ENCODE measurements at regions not wholly inside any gene's neighbourhood (a gene's known extent, or its start where the extent isn't known, plus 50 kb on each side); places are given as distances from the start of the nearest gene placed in this dataset.

GRCh38 chr1:38344716-38345115 lies 298.1 kb upstream of the POU3F1 start:
- H3K27ac Mint-ChIP-seq (ENCODE audit: low read depth, unreplicated experiment) = no peak overlapping the region
- H3K36me3 Mint-ChIP-seq (ENCODE audit: insufficient read depth, unreplicated experiment) = no peaks in the 10 kb centered on the region
- TF ChIP-seq, protein P1, sequence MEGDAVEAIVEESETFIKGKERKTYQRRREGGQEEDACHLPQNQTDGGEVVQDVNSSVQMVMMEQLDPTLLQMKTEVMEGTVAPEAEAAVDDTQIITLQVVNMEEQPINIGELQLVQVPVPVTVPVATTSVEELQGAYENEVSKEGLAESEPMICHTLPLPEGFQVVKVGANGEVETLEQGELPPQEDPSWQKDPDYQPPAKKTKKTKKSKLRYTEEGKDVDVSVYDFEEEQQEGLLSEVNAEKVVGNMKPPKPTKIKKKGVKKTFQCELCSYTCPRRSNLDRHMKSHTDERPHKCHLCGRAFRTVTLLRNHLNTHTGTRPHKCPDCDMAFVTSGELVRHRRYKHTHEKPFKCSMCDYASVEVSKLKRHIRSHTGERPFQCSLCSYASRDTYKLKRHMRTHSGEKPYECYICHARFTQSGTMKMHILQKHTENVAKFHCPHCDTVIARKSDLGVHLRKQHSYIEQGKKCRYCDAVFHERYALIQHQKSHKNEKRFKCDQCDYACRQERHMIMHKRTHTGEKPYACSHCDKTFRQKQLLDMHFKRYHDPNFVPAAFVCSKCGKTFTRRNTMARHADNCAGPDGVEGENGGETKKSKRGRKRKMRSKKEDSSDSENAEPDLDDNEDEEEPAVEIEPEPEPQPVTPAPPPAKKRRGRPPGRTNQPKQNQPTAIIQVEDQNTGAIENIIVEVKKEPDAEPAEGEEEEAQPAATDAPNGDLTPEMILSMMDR (IDR thresholded peaks at IDR 0.05; ENCODE audit: unreplicated experiment) = no peak
- no peaks in the 10 kb centered on the region for H3K9me3 Mint-ChIP-seq (ENCODE audit: unreplicated experiment)
- ChIA-PET POLR2A (no interaction called here), CTCF (no interaction called here)
- no peak overlapping the region for H3K4me3 Mint-ChIP-seq (ENCODE audit: unreplicated experiment)
- DNase-seq (ENCODE audit: unreplicated experiment) = no peak
- peaks cover 36% of the 10 kb centered on the region for H3K27me3 Mint-ChIP-seq (ENCODE audit: insufficient read depth, unreplicated experiment)
- BruUV-seq (replicated peaks) = no TSS peak
- no peaks in the 10 kb centered on the region for H3K4me1 Mint-ChIP-seq (ENCODE audit: insufficient read depth, unreplicated experiment)
- intact Hi-C loops (cut with micrococcal nuclease) = no loop called here

GRCh38 chr1:38341694-38342093 lies 295.1 kb upstream of the POU3F1 start:
- no peaks in the 10 kb centered on the region for H3K4me1 Mint-ChIP-seq (ENCODE audit: insufficient read depth, unreplicated experiment)
- TF ChIP-seq, protein P1 (IDR thresholded peaks at IDR 0.05; ENCODE audit: unreplicated experiment) = no peak
- no peak overlapping the region for H3K27ac Mint-ChIP-seq (ENCODE audit: low read depth, unreplicated experiment)
- H3K9me3 Mint-ChIP-seq (ENCODE audit: unreplicated experiment) = no peaks in the 10 kb centered on the region
- ChIA-PET CTCF (interaction anchor here (0.7 kb wide), 1 partner anchor 11 kb away, joined by 3 read pairs; no protein-coding TSS in a partner anchor), POLR2A (no interaction called here)
- BruUV-seq (replicated peaks) = no TSS peak
- no peak for DNase-seq (ENCODE audit: unreplicated experiment)
- no peaks in the 10 kb centered on the region for H3K36me3 Mint-ChIP-seq (ENCODE audit: insufficient read depth, unreplicated experiment)
- intact Hi-C loops (cut with micrococcal nuclease) = no loop called here
- H3K4me3 Mint-ChIP-seq (ENCODE audit: unreplicated experiment) = no peak overlapping the region
- peaks cover 57% of the 10 kb centered on the region for H3K27me3 Mint-ChIP-seq (ENCODE audit: insufficient read depth, unreplicated experiment)

DNA sequence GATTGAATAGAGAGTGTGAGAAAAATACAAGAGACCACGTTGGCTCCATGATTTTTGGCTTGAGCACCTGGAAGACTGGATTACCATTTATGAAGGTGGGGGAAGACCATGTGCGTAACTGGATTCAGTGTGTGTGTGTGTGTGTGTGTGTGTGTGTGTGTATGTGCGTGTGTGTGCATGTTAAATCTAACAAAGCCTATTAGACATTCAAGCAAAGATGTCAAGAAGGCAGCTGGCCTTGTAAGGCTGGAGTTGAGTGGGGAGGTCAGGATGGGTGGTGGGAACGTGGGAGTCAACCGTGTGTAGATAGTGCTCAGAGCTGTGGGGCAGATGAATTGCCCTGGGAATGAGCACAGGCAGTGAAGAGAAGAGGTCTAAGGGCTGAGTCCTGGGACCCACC lies 293.8 kb upstream of the POU3F1 start:
- Mint-ChIP-seq H3K4me1 (ENCODE audit: insufficient read depth, unreplicated experiment) (no peaks in the 10 kb centered on the region), H3K27ac (ENCODE audit: low read depth, unreplicated experiment) (no peak overlapping the region), H3K27me3 (ENCODE audit: insufficient read depth, unreplicated experiment) (peaks cover 57% of the 10 kb centered on the region), H3K9me3 (ENCODE audit: unreplicated experiment) (no peaks in the 10 kb centered on the region), H3K4me3 (ENCODE audit: unreplicated experiment) (no peak overlapping the region), H3K36me3 (ENCODE audit: insufficient read depth, unreplicated experiment) (no peaks in the 10 kb centered on the region)
- CTCF ChIA-PET = interaction anchor here (0.6 kb wide), 2 partner anchors 10 to 203 kb away, joined by 3 to 4 read pairs; no protein-coding TSS in a partner anchor
- no TSS peak for BruUV-seq (replicated peaks)
- TF ChIP-seq, protein P1 (IDR thresholded peaks at IDR 0.05; ENCODE audit: unreplicated experiment) = no peak
- POLR2A ChIA-PET = no interaction called here
- intact Hi-C loops (cut with micrococcal nuclease) = no loop called here
- no peak for DNase-seq (ENCODE audit: unreplicated experiment)

- H3K4me3 Mint-ChIP-seq (ENCODE audit: unreplicated experiment) = no peak overlapping the region
- H3K27me3 Mint-ChIP-seq (ENCODE audit: insufficient read depth, unreplicated experiment) = peaks cover 51% of the 10 kb centered on the region
- H3K36me3 Mint-ChIP-seq (ENCODE audit: insufficient read depth, unreplicated experiment) = no peaks in the 10 kb centered on the region
- intact Hi-C loops (cut with micrococcal nuclease) = no loop called here
- CTCF ChIA-PET = interaction anchor here (0.6 to 1.5 kb wide), 2 partner anchors 16 to 298 kb away, joined by 3 read pairs; no protein-coding TSS in a partner anchor
- peaks cover 11% of the 10 kb centered on the region for H3K9me3 Mint-ChIP-seq (ENCODE audit: unreplicated experiment)
- POLR2A ChIA-PET = no interaction called here
- DNase-seq (ENCODE audit: unreplicated experiment) = no peak
- no peaks in the 10 kb centered on the region for H3K4me1 Mint-ChIP-seq (ENCODE audit: insufficient read depth, unreplicated experiment)
- TF ChIP-seq, protein P1 (IDR thresholded peaks at IDR 0.05; ENCODE audit: unreplicated experiment) = no peak
- no TSS peak for BruUV-seq (replicated peaks)
- no peak overlapping the region for H3K27ac Mint-ChIP-seq (ENCODE audit: low read depth, unreplicated experiment)
Observed at GRCh38 chr1:38337711-38338110, 291.1 kb upstream of the POU3F1 start.
